Forelimb muscle (tissue), 1 donor: ENCODE measurements at regions not wholly inside any gene's neighbourhood (a gene's known extent, or its start where the extent isn't known, plus 50 kb on each side); places are given as distances from the start of the nearest gene placed in this dataset.
A peak's percentile ranks its signal among the peaks of the same experiment; 100 is the strongest.

Experiments
- DNase-seq: peaks from one replicate; pipeline ENCODE4 v3.0.0-alpha.2; 2013; ENCODE audit warnings: low read depth

GRCh38 chr5:166163996-166164610 lies 2127.3 kb upstream of the WWC1 start:
- DNase-seq = no peak

- DNase-seq = no peak
Measured at GRCh38 chr5:166165596-166165995, 2125.8 kb upstream of the WWC1 start.

GRCh38 chr5:166166071-166166470 lies 2125.4 kb upstream of the WWC1 start:
- no peak for DNase-seq

GRCh38 chr5:166172597-166172996 lies 2118.8 kb upstream of the WWC1 start:
- DNase-seq = no peak

GRCh38 chr5:166178411-166179080 lies 2112.9 kb upstream of the WWC1 start:
- DNase-seq = no peak

GRCh38 chr5:166185185-166185584 lies 2106.3 kb upstream of the WWC1 start:
- DNase-seq = no peak

- DNase-seq = no peak
Measured at GRCh38 chr5:166188501-166189325, 2102.7 kb upstream of the WWC1 start.

- DNase-seq = no peak
Measured at GRCh38 chr5:166192696-166193095, 2098.7 kb upstream of the WWC1 start.

GRCh38 chr5:166195981-166196380 lies 2095.5 kb upstream of the WWC1 start:
- DNase-seq = no peak

- DNase-seq = no peak
Measured at GRCh38 chr5:166200532-166200931, 2090.9 kb upstream of the WWC1 start.

- DNase-seq = no peak
Measured at GRCh38 chr5:166211640-166212039, 2079.8 kb upstream of the WWC1 start.

GRCh38 chr5:166236327-166236726 lies 2055.1 kb upstream of the WWC1 start:
- no peak for DNase-seq

- DNase-seq = no peak
Measured at GRCh38 chr5:166240705-166241104, 2050.7 kb upstream of the WWC1 start.

GRCh38 chr5:166245556-166245955 lies 2045.9 kb upstream of the WWC1 start:
- DNase-seq = no peak

- no peak for DNase-seq
Measured at GRCh38 chr5:166251786-166252185, 2039.7 kb upstream of the WWC1 start.

GRCh38 chr5:166257661-166258060 lies 2033.8 kb upstream of the WWC1 start:
- no peak for DNase-seq

- no peak for DNase-seq
Measured at GRCh38 chr5:166262395-166262794, 2029.0 kb upstream of the WWC1 start.

GRCh38 chr5:166267907-166268306 lies 2023.5 kb upstream of the WWC1 start:
- DNase-seq = peak; percentile 4

GRCh38 chr5:166270712-166271111 lies 2020.7 kb upstream of the WWC1 start:
- no peak for DNase-seq

GRCh38 chr5:166276006-166276405 lies 2015.4 kb upstream of the WWC1 start:
- DNase-seq = no peak

- DNase-seq = no peak
Measured at GRCh38 chr5:166279828-166280227, 2011.6 kb upstream of the WWC1 start.

- DNase-seq = no peak
Measured at GRCh38 chr5:166281433-166281832, 2010.0 kb upstream of the WWC1 start.

GRCh38 chr5:166282939-166283338 lies 2008.5 kb upstream of the WWC1 start:
- no peak for DNase-seq
